ENCODE measurements at regions not wholly inside any gene's neighbourhood (a gene's known extent, or its start where the extent isn't known, plus 50 kb on each side); places are given as distances from the start of the nearest gene placed in this dataset.

- intact Hi-C loops (cut with micrococcal nuclease) (loop anchor here (2.0 kb wide), 3 partner anchors 23 to 65 kb away; no protein-coding TSS in a partner anchor), dilution Hi-C loops (cut with MboI; ENCODE audit: extremely low pct_ligation_motif_present, low sequenced_read_pairs) (no loop called here)
- no peaks in the 10 kb centered on the region for H4K20me1 ChIP-seq (replicated peaks; ENCODE audit: control insufficient read depth, extremely low read depth, insufficient read depth, low read length)
- no peak overlapping the region for H3K27ac ChIP-seq (ENCODE audit: insufficient read depth, low read depth, low read length)
- H3K4me2 ChIP-seq (ENCODE audit: insufficient read depth, low read length), result peak overlapping the region; percentile 10
- peaks cover 14% of the 10 kb centered on the region for H3K4me1 ChIP-seq (ENCODE audit: control insufficient read depth, extremely low read depth, insufficient read depth, low read length)
- TF ChIP-seq FOS (IDR thresholded peaks at IDR 0.05; ENCODE audit: borderline replicate concordance, insufficient read depth, low read length) (peak; percentile 62), JUN (IDR thresholded peaks at IDR 0.05; ENCODE audit: borderline replicate concordance, insufficient read depth, insufficient read length, low read depth) (no peak), EZH2 (IDR thresholded peaks at IDR 0.05; ENCODE audit: borderline replicate concordance, low read depth, low read length, severe bottlenecking) (no peak), CTCF (IDR thresholded peaks at IDR 0.05; ENCODE audit: extremely low read depth in 1 of 2, insufficient read depth in 1 of 2, low read depth in 1 of 2, low read length in 2 of 2) (no peak)
- ChIA-PET CTCF (interaction anchor here (1.1 kb wide), 2 partner anchors 15 to 23 kb away, joined by 3 read pairs; no protein-coding TSS in a partner anchor), POLR2A (interaction anchor here (0.6 kb wide), 1 partner anchor 621 kb away, joined by 3 read pairs; no protein-coding TSS in a partner anchor)
- H3K9ac ChIP-seq (replicated peaks; ENCODE audit: extremely low read depth, insufficient read depth, low read length), result no peak overlapping the region
- H3K36me3 ChIP-seq (ENCODE audit: control insufficient read depth in 2 of 2, extremely low read depth in 1 of 2, insufficient read depth in 2 of 2, low read length in 2 of 2), result no peaks in the 10 kb centered on the region
- no peaks in the 10 kb centered on the region for H3K9me1 ChIP-seq (replicated peaks; ENCODE audit: control insufficient read depth, extremely low read depth, insufficient read depth, low read length)
- H2AFZ ChIP-seq (ENCODE audit: low read depth, low read length), result peak overlapping the region; percentile 85
- peak; percentile 78 for DNase-seq (ENCODE audit: low read depth, low spot score)
- BruUV-seq (replicated peaks), result no TSS peak
- H3K9me3 ChIP-seq (replicated peaks; ENCODE audit: control insufficient read depth, insufficient read depth, low read length), result no peaks in the 10 kb centered on the region
- peak; percentile 75 for FAIRE-seq
- no peaks in the 10 kb centered on the region for H3K79me2 ChIP-seq (ENCODE audit: control insufficient read depth, insufficient read depth, low read length)
- H3K4me3 ChIP-seq (replicated peaks in 1 of 3; ENCODE audit: insufficient read depth in 1 of 3, low read depth in 1 of 3, low read length in 3 of 3), result no peak overlapping the region
- no peaks in the 10 kb centered on the region for H3K27me3 ChIP-seq (ENCODE audit: control insufficient read depth in 2 of 2, insufficient read depth in 2 of 2, low read length in 2 of 2)
These were observed 92.8 kb upstream of the PTHLH start for GRCh38 chr12:28065374-28065773.
